ENCODE measurements at regions not wholly inside any gene's neighbourhood (a gene's known extent, or its start where the extent isn't known, plus 50 kb on each side); places are given as distances from the start of the nearest gene placed in this dataset.

GRCh38 chr4:187839765-187840164 lies 155.8 kb upstream of the ZFP42 start:
- Histone ChIP-seq H3K9me2 (replicated peaks; ENCODE audit: insufficient read depth, low read length) (no peaks in the 10 kb centered on the region), H3K27me3 (ENCODE audit: low read length) (no peaks in the 10 kb centered on the region), H3K9ac (ENCODE audit: low read length) (no peak overlapping the region), H3K36me3 (ENCODE audit: low read length) (no peaks in the 10 kb centered on the region), H4K20me1 (ENCODE audit: low read depth, low read length) (no peaks in the 10 kb centered on the region), H3K4me2 (ENCODE audit: low read depth, low read length, poor library complexity, severe bottlenecking) (no peak overlapping the region), H3K9me3 (ENCODE audit: insufficient read depth, low read length) (peaks cover 3% of the 10 kb centered on the region; the same call in 1 of the 2 replicates), H3F3A (ENCODE audit: insufficient read depth) (no peaks in the 10 kb centered on the region), H3K27ac (ENCODE audit: low read depth, low read length) (no peak overlapping the region), H3K79me2 (ENCODE audit: insufficient read depth, low read length) (no peaks in the 10 kb centered on the region), H2AFZ (ENCODE audit: low read depth, low read length, severe bottlenecking) (no peak overlapping the region), H3K4me3 (ENCODE audit: insufficient read depth, low read length, poor library complexity, severe bottlenecking) (no peak overlapping the region)
- TF ChIP-seq CTCF (IDR thresholded peaks at IDR 0.05; ENCODE audit: insufficient read depth, low read length, poor library complexity, severe bottlenecking) (no peak), EZH2phosphoT487 (conservative IDR thresholded peaks at IDR 0.05; ENCODE audit: low read length) (no peak)

GRCh38 chr4:187840814-187841213 lies 154.8 kb upstream of the ZFP42 start:
- no peaks in the 10 kb centered on the region for H3K79me2 ChIP-seq (ENCODE audit: insufficient read depth, low read length)
- H3K36me3 ChIP-seq (ENCODE audit: low read length), result no peaks in the 10 kb centered on the region
- TF ChIP-seq EZH2phosphoT487 (conservative IDR thresholded peaks at IDR 0.05; ENCODE audit: low read length) (no peak), CTCF (IDR thresholded peaks at IDR 0.05; ENCODE audit: insufficient read depth, low read length, poor library complexity, severe bottlenecking) (no peak)
- no peak overlapping the region for H3K9ac ChIP-seq (ENCODE audit: low read length)
- H3K27ac ChIP-seq (ENCODE audit: low read depth, low read length), result no peak overlapping the region
- no peak overlapping the region for H3K4me2 ChIP-seq (ENCODE audit: low read depth, low read length, poor library complexity, severe bottlenecking)
- H3K27me3 ChIP-seq (ENCODE audit: low read length), result no peaks in the 10 kb centered on the region
- H4K20me1 ChIP-seq (ENCODE audit: low read depth, low read length), result no peaks in the 10 kb centered on the region
- H3F3A ChIP-seq (ENCODE audit: insufficient read depth), result no peaks in the 10 kb centered on the region
- H2AFZ ChIP-seq (ENCODE audit: low read depth, low read length, severe bottlenecking), result no peak overlapping the region
- no peaks in the 10 kb centered on the region for H3K9me2 ChIP-seq (replicated peaks; ENCODE audit: insufficient read depth, low read length)
- H3K9me3 ChIP-seq (ENCODE audit: insufficient read depth, low read length), result peaks cover 3% of the 10 kb centered on the region; the same call in 1 of the 2 replicates
- H3K4me3 ChIP-seq (ENCODE audit: insufficient read depth, low read length, poor library complexity, severe bottlenecking), result no peak overlapping the region

- H3K4me2 ChIP-seq (ENCODE audit: low read depth, low read length, poor library complexity, severe bottlenecking), result no peak overlapping the region
- H3K9ac ChIP-seq (ENCODE audit: low read length), result no peak overlapping the region
- H3K4me3 ChIP-seq (ENCODE audit: insufficient read depth, low read length, poor library complexity, severe bottlenecking), result no peak overlapping the region
- no peaks in the 10 kb centered on the region for H3K36me3 ChIP-seq (ENCODE audit: low read length)
- H3F3A ChIP-seq (ENCODE audit: insufficient read depth), result no peaks in the 10 kb centered on the region
- no peak overlapping the region for H3K27ac ChIP-seq (ENCODE audit: low read depth, low read length)
- no peaks in the 10 kb centered on the region for H3K27me3 ChIP-seq (ENCODE audit: low read length)
- no peak overlapping the region for H2AFZ ChIP-seq (ENCODE audit: low read depth, low read length, severe bottlenecking)
- no peaks in the 10 kb centered on the region for H3K9me3 ChIP-seq (ENCODE audit: insufficient read depth, low read length)
- H3K79me2 ChIP-seq (ENCODE audit: insufficient read depth, low read length), result no peaks in the 10 kb centered on the region
- no peaks in the 10 kb centered on the region for H3K9me2 ChIP-seq (replicated peaks; ENCODE audit: insufficient read depth, low read length)
- no peak for TF ChIP-seq EZH2phosphoT487 (conservative IDR thresholded peaks at IDR 0.05; ENCODE audit: low read length)
- no peak for TF ChIP-seq CTCF (IDR thresholded peaks at IDR 0.05; ENCODE audit: insufficient read depth, low read length, poor library complexity, severe bottlenecking)
- H4K20me1 ChIP-seq (ENCODE audit: low read depth, low read length), result no peaks in the 10 kb centered on the region
Observed at GRCh38 chr4:187849556-187850225, 145.9 kb upstream of the ZFP42 start.

Data from SU-DHL-6 (cell line).